NCI-H2227 treated with DMSO at 0.1 percent for 48 hours (cell line): ENCODE measurements at regions not wholly inside any gene's neighbourhood (a gene's known extent, or its start where the extent isn't known, plus 50 kb on each side); places are given as distances from the start of the nearest gene placed in this dataset.

Experiments
- DNase-seq: peaks from one replicate; lab custom pipeline; 2025; lab: John Stamatoyannopoulos, UW

- DNase-seq: no peak
Observed at GRCh38 chr10:4688601-4689000, 137.4 kb upstream of the AKR1E2 start.

GRCh38 chr10:4688168-4688567, 137.8 kb upstream of the AKR1E2 start:
- no peak for DNase-seq

GRCh38 chr10:4687397-4687796, 138.6 kb upstream of the AKR1E2 start:
- no peak for DNase-seq

- no peak for DNase-seq
Observed at GRCh38 chr10:4686644-4686996, 139.4 kb upstream of the AKR1E2 start.

- no peak for DNase-seq
Observed at GRCh38 chr10:4685904-4686643, 139.9 kb upstream of the AKR1E2 start.

- DNase-seq: no peak
Observed at GRCh38 chr10:4685491-4685890, 140.5 kb upstream of the AKR1E2 start.

GRCh38 chr10:4684434-4684833, 141.6 kb upstream of the AKR1E2 start:
- no peak for DNase-seq

- no peak for DNase-seq
Observed at GRCh38 chr10:4683838-4684237, 142.2 kb upstream of the AKR1E2 start.

- DNase-seq: no peak
Observed at GRCh38 chr10:4683137-4683536, 142.9 kb upstream of the AKR1E2 start.

GRCh38 chr10:4678951-4679671, 146.9 kb upstream of the AKR1E2 start:
- DNase-seq: no peak

GRCh38 chr10:4678023-4678950, 147.7 kb upstream of the AKR1E2 start:
- no peak for DNase-seq

- no peak for DNase-seq
Observed at GRCh38 chr10:4677296-4678021, 148.5 kb upstream of the AKR1E2 start.

GRCh38 chr10:4676566-4676965, 149.4 kb upstream of the AKR1E2 start:
- no peak for DNase-seq

GRCh38 chr10:4675808-4676207, 150.2 kb upstream of the AKR1E2 start:
- no peak for DNase-seq

GRCh38 chr10:4673279-4674040, 152.5 kb upstream of the AKR1E2 start:
- DNase-seq: no peak

- DNase-seq: no peak
Observed at GRCh38 chr10:4672201-4672600, 153.8 kb upstream of the AKR1E2 start.

GRCh38 chr10:4671451-4672145, 154.4 kb upstream of the AKR1E2 start:
- DNase-seq: no peak

GRCh38 chr10:4670737-4671136, 155.3 kb upstream of the AKR1E2 start:
- DNase-seq: no peak

GRCh38 chr10:4669585-4669984, 156.4 kb upstream of the AKR1E2 start:
- DNase-seq: no peak

GRCh38 chr10:4663162-4663992, 162.6 kb upstream of the AKR1E2 start:
- no peak for DNase-seq
